Gastroesophageal sphincter (tissue), 4 donors: ENCODE measurements at regions not wholly inside any gene's neighbourhood (a gene's known extent, or its start where the extent isn't known, plus 50 kb on each side); places are given as distances from the start of the nearest gene placed in this dataset.

ENCODE experiments used
- ATAC-seq: fragments of 150-250 bp; one replicate; pipeline ENCODE4 v1.9.1; 2016; ENCODE audit warnings: mild to moderate bottlenecking, moderate library complexity
- H3K27ac ChIP-seq, 4 donors: fragments of 200-600 bp; sonication (generic) in 3 of 4; 1 replicate in 3 of 4; 2 replicates in 1 of 4; pipeline ENCODE4 v1.5.1; 2016 to 2019
- H3K27me3 ChIP-seq: fragments of 200-600 bp; sonication (generic); one replicate; pipeline ENCODE4 v1.5.1; 2019
- H3K36me3 ChIP-seq, 2 donors: fragments of 200-600 bp; sonication (generic); one replicate each; pipeline ENCODE4 v1.5.1; 2019; ENCODE audit warnings: control low read depth in 1 of 2
- H3K4me1 ChIP-seq, 3 donors: fragments of 200-600 bp; sonication (generic); 1 replicate in 2 of 3; 2 replicates in 1 of 3; pipeline ENCODE4 v1.5.1; 2016 to 2019; ENCODE audit warnings: control low read depth in 2 of 3
- H3K4me3 ChIP-seq, 2 donors: fragments of 200-600 bp; sonication (generic); one replicate each; pipeline ENCODE4 v1.5.1; 2019; ENCODE audit warnings: mild to moderate bottlenecking in 1 of 2, moderate library complexity in 1 of 2
- H3K9me3 ChIP-seq, 3 donors: fragments of 200-600 bp; sonication (generic); one replicate each; pipeline ENCODE4 v1.5.1; 2017 to 2019; ENCODE audit warnings: control low read depth in 2 of 3
- EP300 ChIP-seq: sonication (generic); formaldehyde crosslinking; IDR thresholded peaks from one replicate; pipeline ENCODE4 v1.6.1; 2017; ENCODE audit warnings: antibody characterized with exemption, mild to moderate bottlenecking
- POLR2A ChIP-seq, 2 donors: fragments of 450-650 bp; IDR thresholded peaks; one replicate each; pipeline ENCODE4 v1.6.1; 2017; ENCODE audit warnings: antibody characterized with exemption in 2 of 2, mild to moderate bottlenecking in 2 of 2, moderate library complexity in 1 of 2
- POLR2AphosphoS5 ChIP-seq: sonication (generic); formaldehyde crosslinking; IDR thresholded peaks from one replicate; pipeline ENCODE4 v1.6.1; 2017; ENCODE audit warnings: antibody characterized with exemption
- WGBS, 2 donors: methylation state at CpG; one replicate each; pipeline ENCODE4 v1.1.5; 2018; ENCODE audit warnings: low coverage in 1 of 2; 5-methylcytosine and 5-hydroxymethylcytosine counted together
- TF ChIP-seq, protein P1 (sequence below), 4 experiments: fragments of 200-600 bp in 2 of 4; fragments of 450-650 bp in 2 of 4; sonication (generic) in 1 of 4; IDR thresholded peaks; one replicate each; pipeline ENCODE4 v1.5.1; 2017 to 2019; ENCODE audit warnings: antibody characterized with exemption in 4 of 4, mild to moderate bottlenecking in 2 of 4, moderate library complexity in 2 of 4

DNA sequence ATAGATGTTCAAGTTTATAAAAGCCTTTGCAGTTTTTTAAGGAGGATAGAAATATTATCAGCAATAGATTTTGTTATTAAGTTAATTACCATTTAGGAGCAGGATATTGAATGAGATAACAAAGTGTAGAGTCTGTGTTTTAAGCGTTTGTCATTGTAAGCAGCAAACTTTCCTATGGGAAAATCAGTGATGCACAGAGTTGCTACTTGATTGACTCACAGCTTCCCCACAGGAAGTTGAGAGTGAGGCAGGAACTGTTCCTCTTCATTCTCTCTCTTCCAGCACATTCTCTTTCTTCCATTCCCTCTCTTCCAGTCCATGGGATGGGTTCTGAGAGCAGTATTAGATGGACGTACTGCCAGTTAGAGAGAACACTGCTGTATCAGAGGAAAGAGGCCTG is 867.7 kb upstream of the AGA start:
- Histone ChIP-seq H3K9me3 (no peaks in the 10 kb centered on the region), H3K4me1 (no peaks in the 10 kb centered on the region), H3K36me3 (no peaks in the 10 kb centered on the region), H3K27me3 (no peaks in the 10 kb centered on the region), H3K4me3 (no peak overlapping the region), H3K27ac (no peak overlapping the region)
- TF ChIP-seq POLR2A (IDR thresholded peaks at IDR 0.05) (no peak), POLR2AphosphoS5 (no peak), EP300 (no peak)
- TF ChIP-seq, protein P1, sequence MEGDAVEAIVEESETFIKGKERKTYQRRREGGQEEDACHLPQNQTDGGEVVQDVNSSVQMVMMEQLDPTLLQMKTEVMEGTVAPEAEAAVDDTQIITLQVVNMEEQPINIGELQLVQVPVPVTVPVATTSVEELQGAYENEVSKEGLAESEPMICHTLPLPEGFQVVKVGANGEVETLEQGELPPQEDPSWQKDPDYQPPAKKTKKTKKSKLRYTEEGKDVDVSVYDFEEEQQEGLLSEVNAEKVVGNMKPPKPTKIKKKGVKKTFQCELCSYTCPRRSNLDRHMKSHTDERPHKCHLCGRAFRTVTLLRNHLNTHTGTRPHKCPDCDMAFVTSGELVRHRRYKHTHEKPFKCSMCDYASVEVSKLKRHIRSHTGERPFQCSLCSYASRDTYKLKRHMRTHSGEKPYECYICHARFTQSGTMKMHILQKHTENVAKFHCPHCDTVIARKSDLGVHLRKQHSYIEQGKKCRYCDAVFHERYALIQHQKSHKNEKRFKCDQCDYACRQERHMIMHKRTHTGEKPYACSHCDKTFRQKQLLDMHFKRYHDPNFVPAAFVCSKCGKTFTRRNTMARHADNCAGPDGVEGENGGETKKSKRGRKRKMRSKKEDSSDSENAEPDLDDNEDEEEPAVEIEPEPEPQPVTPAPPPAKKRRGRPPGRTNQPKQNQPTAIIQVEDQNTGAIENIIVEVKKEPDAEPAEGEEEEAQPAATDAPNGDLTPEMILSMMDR (IDR thresholded peaks at IDR 0.05): no peak
- 59 to 80% methylated on average over 1 to 2 of the region's 2 CpGs for WGBS, 2 donors
- ATAC-seq: no peak

DNA sequence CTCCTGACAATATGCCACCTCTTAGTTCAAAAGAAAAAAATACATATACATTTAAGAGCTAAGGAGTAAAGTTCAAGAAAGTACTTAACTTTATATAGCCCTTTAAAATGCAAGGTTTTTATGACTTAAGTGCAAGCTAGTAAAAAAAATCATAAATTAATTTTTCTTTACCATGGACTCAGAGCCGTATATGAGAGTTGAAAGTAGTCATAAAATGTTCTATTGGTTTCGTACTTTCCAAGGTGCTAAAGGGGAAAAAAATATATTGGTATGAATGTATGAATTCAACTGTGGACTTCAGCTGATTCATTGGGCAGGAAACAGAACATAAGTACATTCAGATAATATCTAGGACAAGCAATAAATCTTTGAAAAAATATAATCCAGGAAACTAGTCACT is 869.8 kb upstream of the AGA start:
- 75 to 82% methylated on average over 2 of the region's 2 CpGs for WGBS, 2 donors
- TF ChIP-seq POLR2A (IDR thresholded peaks at IDR 0.05) (no peak), EP300 (no peak)
- TF ChIP-seq, protein P1 (IDR thresholded peaks at IDR 0.05): no peak
- no peak overlapping the region for H3K27ac ChIP-seq

DNA sequence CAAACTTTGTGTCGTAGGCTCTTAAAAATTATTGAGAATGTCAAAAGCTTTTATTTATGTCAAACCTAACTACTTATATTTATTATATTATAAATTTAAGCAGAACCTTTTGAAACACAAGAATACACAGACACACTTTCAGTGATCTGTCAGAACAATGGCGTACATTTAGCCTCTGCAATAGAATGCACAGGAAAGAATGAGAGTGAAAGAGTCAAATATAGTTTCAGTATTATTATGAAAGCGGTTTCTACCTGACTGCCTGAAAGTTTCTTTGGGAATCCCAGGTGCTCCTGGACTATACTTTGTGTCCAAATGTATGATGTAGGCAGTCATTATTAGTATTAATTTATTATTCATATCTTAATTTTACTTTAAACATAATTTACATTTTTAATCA is 872.0 kb upstream of the AGA start:
- ATAC-seq: no peak
- no peaks in the 10 kb centered on the region for H3K4me1 ChIP-seq
- H3K4me3 ChIP-seq: no peak overlapping the region
- H3K36me3 ChIP-seq: no peaks in the 10 kb centered on the region
- no peak overlapping the region for H3K27ac ChIP-seq
- TF ChIP-seq, protein P1 (IDR thresholded peaks at IDR 0.05): no peak
- TF ChIP-seq POLR2A (IDR thresholded peaks at IDR 0.05) (no peak), EP300 (no peak), POLR2AphosphoS5 (no peak)
- H3K27me3 ChIP-seq: no peaks in the 10 kb centered on the region
- H3K9me3 ChIP-seq: peaks cover 0 to 3% (median 0%) of the 10 kb centered on the region in 3 donors
- WGBS, 2 donors: 87 to 90% methylated on average over 3 of the region's 3 CpGs

More for the DNA sequence above, 869.8 kb upstream of the AGA start:
- no peaks in the 10 kb centered on the region for H3K4me1 ChIP-seq
- H3K27me3 ChIP-seq: no peaks in the 10 kb centered on the region
- no peak for ATAC-seq
- no peaks in the 10 kb centered on the region for H3K9me3 ChIP-seq
- H3K4me3 ChIP-seq: no peak overlapping the region
- H3K36me3 ChIP-seq: no peaks in the 10 kb centered on the region

DNA sequence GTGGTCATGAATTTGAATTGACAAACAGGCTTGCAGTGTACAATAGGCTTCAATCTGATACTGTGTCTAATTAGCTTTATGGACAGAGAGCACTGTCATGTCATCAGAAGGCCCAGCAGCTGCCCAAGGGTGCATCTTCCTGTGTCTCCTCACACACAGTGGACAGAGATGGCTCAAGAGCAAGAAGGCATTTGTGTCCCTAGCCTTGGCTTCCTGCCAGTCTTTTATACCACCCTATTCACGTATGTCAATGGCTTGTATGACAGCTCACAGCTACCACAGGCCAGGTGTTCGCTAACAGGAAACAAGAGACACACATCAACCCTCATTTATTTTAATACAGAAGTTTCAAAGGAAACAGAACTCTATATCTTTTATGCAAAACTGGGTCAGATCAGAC is 874.0 kb upstream of the AGA start:
- Histone ChIP-seq H3K4me1 (no peaks in the 10 kb centered on the region), H3K27ac (no peak overlapping the region), H3K4me3 (no peak overlapping the region), H3K36me3 (no peaks in the 10 kb centered on the region), H3K9me3 (peaks cover 0 to 9% (median 0%) of the 10 kb centered on the region in 3 donors), H3K27me3 (no peaks in the 10 kb centered on the region)
- WGBS, 2 donors: 34 to 37% methylated on average over 2 of the region's 2 CpGs
- TF ChIP-seq POLR2AphosphoS5 (no peak), EP300 (no peak), POLR2A (IDR thresholded peaks at IDR 0.05) (no peak)
- TF ChIP-seq, protein P1 (IDR thresholded peaks at IDR 0.05): no peak
- no peak for ATAC-seq

DNA sequence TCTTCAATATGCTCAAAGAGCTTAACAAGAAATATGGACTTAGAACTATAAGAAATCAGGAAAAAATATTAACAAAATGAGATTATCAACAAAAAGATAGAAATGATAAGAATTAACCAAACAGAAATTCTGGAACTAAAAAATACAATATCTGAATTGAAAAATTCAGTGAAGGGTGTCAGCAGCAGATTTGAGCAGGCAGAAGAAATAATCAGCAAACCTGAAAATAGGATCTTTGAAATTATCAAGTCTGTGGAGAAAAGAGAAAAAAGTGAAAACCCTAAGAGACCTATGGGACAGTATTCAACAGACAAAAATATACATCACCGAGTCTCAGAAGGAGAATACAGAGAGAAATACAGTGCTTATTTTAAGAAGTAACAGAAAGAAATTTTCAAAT is 877.8 kb upstream of the AGA start:
- WGBS, 2 donors: 71 to 100% methylated on average over 1 of the region's 1 CpG
- Histone ChIP-seq H3K36me3 (no peaks in the 10 kb centered on the region), H3K9me3 (peaks cover 0 to 9% (median 0%) of the 10 kb centered on the region in 3 donors), H3K27me3 (no peaks in the 10 kb centered on the region), H3K27ac (no peak overlapping the region), H3K4me1 (no peaks in the 10 kb centered on the region), H3K4me3 (no peak overlapping the region)
- no peak for ATAC-seq
- TF ChIP-seq POLR2A (IDR thresholded peaks at IDR 0.05): no peak
